NCI-H2196 treated with DMSO at 0.1 percent for 48 hours (cell line): ENCODE measurements at regions not wholly inside any gene's neighbourhood (a gene's known extent, or its start where the extent isn't known, plus 50 kb on each side); places are given as distances from the start of the nearest gene placed in this dataset.

ENCODE experiments used
- DNase-seq: peaks from one replicate; lab custom pipeline; 2025; ENCODE audit not compliant: unreplicated experiment; lab: John Stamatoyannopoulos, UW

- DNase-seq: no peak
Measured at GRCh38 chr5:103938146-103938695, 375.6 kb upstream of the NUDT12 start.

- no peak for DNase-seq
Measured at GRCh38 chr5:103929338-103930013, 366.9 kb upstream of the NUDT12 start.

- no peak for DNase-seq
Measured at GRCh38 chr5:103927739-103928138, 365.1 kb upstream of the NUDT12 start.

DNA sequence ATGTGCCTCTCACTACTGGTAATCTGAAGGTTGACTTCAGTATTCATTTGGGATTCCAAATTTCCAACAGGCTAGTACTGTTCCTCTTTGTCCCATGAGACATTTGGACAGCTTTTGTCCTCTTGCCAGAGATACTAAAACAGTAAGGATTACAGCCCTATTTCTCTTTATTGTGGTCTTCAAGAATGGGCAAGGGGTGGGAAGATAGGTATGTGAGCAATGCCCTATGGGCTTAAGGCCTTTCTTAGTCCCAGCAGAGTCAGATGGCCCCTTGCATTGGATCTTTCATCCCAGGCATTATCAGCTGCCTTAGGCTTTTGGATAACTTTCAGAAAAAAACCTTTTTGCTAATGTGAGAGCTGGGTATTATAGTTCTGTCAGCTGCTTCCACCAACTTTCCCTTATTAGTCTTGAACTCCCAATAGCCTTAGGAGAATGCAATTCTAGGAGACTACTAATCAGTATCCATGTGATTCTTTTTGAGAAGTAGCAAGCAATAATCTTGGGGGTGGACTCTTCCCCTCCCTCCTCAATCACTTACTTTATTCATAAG lies 361.1 kb upstream of the NUDT12 start:
- no peak for DNase-seq

DNA sequence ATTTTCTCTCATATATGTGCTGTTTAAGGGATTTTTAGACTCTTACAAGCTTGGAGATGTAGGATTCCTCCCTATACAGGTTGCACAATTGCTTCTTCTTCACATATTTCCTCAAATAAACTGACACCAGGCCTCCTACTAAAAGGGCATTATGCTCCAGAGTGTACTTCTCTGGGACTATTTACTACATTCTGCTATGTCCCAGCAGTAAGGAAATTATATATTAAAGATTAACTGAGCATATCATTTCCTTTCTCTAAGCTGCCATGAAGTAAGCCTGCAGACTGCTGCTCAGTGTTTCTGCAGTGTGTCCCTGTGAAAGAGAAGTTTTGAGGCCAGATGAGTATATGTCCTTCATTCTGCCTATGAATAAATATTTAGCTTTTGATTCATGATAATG lies 356.9 kb upstream of the NUDT12 start:
- no peak for DNase-seq

DNA sequence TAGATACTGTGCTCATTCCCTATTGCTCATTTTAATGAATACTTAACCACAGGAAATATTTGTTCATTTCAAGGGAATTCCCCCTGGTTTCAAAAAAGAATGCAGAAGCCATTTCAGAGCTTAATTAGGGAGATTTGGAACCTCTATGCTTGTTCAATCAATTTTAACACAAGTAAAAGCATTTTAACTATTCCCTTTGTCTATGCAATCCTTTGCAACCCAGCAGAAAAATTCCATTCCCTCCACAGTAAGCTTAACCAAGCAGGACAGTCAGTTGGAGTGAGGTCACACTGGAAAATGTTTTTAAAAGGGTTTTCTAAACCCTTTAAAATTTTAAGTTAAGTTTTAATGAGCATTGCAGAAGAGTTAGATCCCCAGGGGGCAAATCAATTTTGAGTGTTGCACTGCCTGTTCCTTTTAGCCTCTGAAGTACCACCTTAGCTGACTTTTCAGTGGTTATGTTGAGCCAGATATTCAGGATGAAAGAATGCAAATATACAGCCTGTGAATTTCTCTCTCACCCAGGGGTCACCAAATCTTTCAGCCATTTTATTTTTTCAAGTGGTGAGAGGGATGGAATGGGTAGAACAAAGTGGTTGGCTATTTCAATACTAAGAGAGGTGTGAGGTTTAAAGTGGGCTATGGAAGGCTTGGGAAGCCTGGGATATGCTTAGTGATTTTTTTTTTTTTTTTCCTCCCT lies 356.2 kb upstream of the NUDT12 start:
- no peak for DNase-seq

GRCh38 chr5:103915081-103915480 lies 352.5 kb upstream of the NUDT12 start:
- DNase-seq: no peak

DNA sequence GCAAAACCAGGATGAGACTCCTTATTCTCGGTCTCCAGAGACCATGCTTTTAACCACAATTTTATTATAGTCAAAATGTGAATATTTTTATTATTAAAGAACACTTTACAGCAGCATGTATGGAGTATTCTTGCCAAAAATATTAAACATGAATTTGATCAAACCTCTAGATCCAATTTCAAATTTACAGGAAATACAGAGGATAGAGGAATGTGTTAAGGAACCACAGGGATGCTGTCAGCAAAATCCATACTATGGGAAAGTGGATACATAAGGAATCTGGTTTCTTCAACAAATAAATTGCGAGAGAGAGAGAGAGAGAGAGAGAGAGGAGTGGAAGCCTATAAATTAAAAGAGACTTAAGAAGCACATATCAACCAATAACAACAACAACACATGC lies 348.2 kb upstream of the NUDT12 start:
- DNase-seq: no peak

- DNase-seq: no peak
Measured at GRCh38 chr5:103910011-103910410, 347.4 kb upstream of the NUDT12 start.

DNA sequence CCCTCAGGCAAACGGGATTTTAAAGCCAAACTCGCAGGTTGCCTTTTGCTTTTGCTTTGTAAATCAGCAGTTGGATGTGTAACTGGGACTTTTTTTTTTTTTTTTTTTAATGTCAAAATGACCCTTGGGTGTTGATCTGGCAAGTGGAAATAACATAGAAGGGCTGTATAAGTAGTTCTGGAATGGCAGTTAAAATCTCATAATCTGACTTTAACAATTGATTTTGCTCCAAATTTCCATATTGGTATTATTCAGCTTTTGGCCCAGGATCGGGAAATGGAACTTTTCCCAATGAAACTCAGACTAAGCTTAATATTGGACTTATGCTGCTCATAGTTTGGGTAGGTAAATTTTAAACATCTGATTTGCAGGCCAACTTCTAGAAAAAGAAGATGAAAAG lies 346.8 kb upstream of the NUDT12 start:
- no peak for DNase-seq

DNA sequence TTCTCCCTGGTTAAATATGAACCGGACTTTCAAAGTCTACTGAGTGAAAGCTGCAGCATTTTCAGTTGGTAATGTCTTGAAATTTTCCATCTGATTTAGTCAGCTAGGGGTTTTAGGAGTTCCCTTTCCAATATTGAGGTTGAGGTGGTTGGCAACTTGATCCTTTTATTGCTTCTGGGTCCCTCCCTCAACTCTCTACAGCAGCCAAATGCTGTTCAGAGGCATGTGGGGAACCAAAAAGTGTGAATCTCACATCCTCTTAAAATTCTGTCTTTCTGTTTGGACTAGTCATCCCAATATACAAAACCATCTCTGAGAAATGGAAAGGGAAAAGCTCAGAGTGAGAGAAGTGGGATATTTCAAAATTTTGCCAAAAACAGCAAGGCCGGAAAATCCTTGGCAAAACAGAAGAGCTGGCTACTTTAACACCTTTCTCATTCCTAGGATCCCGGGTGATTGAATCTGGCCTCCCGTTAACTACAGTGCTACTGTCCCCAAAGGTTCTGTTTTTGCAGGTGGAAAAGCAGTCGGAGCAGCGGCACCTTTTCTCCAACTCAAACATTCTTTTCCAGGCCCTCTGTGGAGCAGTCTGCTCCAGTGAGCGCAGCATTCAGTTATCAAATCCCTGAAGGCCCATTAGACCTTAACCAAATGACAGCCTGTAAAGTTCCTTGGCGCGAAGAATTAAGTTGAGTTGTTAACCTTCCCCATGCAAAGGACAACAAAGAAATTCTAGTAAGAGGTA lies 345.9 kb upstream of the NUDT12 start:
- no peak for DNase-seq

DNA sequence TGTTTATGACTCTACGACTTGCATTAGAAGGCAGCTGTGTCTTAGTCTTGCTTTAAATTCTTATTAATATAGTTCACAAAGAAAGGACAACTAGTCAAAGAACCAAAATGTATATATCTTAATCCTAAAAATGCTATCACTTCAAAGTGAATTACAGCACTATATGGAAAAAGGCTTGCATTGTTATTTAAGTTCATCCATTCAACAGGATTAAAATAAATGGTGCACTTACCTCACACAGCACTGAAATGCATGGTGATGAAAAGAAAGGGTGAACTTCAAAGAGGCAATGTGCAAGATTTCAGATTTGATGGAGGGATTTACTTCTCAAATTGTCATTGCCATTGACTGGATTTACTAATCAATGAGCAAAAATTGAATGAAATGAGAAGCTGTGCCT lies 344.4 kb upstream of the NUDT12 start:
- DNase-seq: no peak

- no peak for DNase-seq
Measured at GRCh38 chr5:103904651-103905050, 342.1 kb upstream of the NUDT12 start.

DNA sequence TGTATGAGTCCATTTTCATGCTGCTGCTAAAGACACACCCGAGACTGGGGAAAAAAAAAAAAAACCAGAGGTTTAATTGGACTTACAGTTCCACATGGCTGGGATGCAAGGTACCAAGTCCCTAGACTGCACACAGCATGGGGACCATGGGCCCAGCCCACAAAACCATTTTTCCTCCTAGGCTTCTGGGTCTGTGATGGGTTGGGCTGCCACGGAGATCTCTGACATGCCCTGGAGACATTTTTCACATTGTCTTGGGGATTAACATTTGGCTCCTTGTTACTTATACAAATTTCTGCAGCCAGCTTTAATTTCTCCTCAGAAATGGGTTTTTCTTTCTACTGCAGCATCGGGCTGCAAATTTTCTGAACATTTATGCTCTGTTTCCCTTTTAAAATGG lies 340.3 kb upstream of the NUDT12 start:
- no peak for DNase-seq

GRCh38 chr5:103901885-103902284 lies 339.3 kb upstream of the NUDT12 start:
- DNase-seq: no peak

- DNase-seq: no peak
Measured at GRCh38 chr5:103896593-103896992, 334.0 kb upstream of the NUDT12 start.

DNA sequence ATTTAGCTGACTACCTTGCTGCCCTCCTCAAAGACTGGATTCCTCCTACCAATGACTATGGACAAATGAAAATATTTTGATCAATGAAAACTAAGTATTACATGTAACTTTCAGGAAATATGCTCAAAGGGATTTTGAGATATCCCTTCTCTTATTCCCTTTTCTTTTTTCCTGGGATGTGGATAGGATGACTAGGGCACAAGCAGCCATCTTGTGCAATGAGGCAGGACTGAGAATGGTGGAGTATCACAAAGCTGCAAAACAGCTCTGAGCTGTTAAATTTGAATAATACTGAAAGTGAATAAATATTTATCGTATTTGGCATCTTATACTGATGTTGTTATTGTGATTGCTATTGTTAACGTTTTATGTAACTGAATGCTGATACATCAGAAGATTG lies 333.1 kb upstream of the NUDT12 start:
- no peak for DNase-seq

DNA sequence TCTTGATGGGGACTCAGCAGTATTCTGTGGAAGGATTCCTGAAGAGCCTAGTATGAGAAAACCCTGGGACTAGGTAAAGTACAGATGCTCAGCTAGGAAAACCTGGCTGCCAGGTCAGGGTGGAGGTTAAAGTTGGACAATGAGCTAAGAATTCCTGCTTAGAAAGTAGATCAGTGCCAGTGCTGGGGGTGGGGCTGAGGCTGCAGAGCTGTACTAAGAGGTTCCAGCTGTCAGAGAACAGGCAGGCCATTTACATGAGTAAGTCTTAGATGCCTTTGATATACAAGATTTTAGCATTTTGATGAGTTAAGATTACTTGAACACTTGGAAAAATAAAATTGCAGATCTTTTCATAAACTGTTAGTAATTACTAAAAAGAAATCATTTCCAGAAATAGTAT lies 332.3 kb upstream of the NUDT12 start:
- DNase-seq: no peak

- DNase-seq: no peak
Measured at GRCh38 chr5:103891151-103891550, 328.6 kb upstream of the NUDT12 start.

DNA sequence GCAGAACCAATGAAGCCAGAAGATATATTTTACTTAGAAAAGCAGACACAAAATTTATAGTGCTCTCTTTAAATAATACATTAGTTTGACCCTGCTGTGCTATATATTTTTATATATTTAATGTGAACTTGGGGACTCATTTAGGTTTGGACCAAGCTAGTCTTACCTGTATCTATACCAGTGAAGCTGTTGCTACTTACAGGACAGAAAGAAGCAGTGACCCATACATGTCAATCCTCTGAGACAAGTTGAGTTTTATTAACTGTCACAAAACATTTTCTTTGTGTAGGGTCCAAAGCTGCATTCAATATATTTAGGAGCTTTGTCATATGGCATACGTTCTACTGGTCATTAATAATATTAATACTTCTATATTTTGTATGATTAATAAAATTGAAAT lies 327.7 kb upstream of the NUDT12 start:
- no peak for DNase-seq

GRCh38 chr5:103889500-103890209 lies 327.1 kb upstream of the NUDT12 start:
- no peak for DNase-seq
